Left lung (tissue), 4 donors: ENCODE measurements at regions not wholly inside any gene's neighbourhood (a gene's known extent, or its start where the extent isn't known, plus 50 kb on each side); places are given as distances from the start of the nearest gene placed in this dataset.
A peak's percentile ranks its signal among the peaks of the same experiment; 100 is the strongest.

Experiments
- ATAC-seq: fragments of 200-7000 bp; cut with Tn5 transposase; one replicate; pipeline ENCODE4 v1.9.1; 2020; ENCODE audit warnings: moderate library complexity
- DNase-seq, 4 donors: peaks; one replicate each; pipeline ENCODE4 v3.0.0-alpha.2; 2013 to 2020
- H3K27ac ChIP-seq, 2 donors: fragments of 200-600 bp; sonication (generic) in 1 of 2; one replicate each; pipeline versions ENCODE4 v1.5.0 to v1.8.0; 2020 to 2021
- H3K27me3 ChIP-seq, 2 donors: fragments of 200-600 bp; sonication (generic) in 1 of 2; one replicate each; pipeline versions ENCODE4 v1.5.0 to v1.8.0; 2020 to 2021
- H3K36me3 ChIP-seq, 2 donors: fragments of 200-600 bp; sonication (generic) in 1 of 2; one replicate each; pipeline versions ENCODE4 v1.5.0 to v1.8.0; 2020 to 2021
- H3K4me1 ChIP-seq, 2 donors: fragments of 200-600 bp; one replicate each; pipeline ENCODE4 v1.8.0; 2021
- H3K4me3 ChIP-seq, 2 donors: fragments of 200-600 bp; sonication (generic) in 1 of 2; one replicate each; pipeline versions ENCODE4 v1.5.0 to v1.8.0; 2020 to 2021; ENCODE audit warnings: mild to moderate bottlenecking in 1 of 2
- H3K9me3 ChIP-seq, 2 donors: fragments of 200-600 bp; sonication (generic) in 1 of 2; one replicate each; pipeline versions ENCODE4 v1.5.0 to v1.8.0; 2020 to 2021
- intact Hi-C, 2 donors: fragments of 100-400 bp; cut with DNase I; formaldehyde crosslinking; loops; one replicate each; pipeline versions ENCODE4 v1.11.2 to v1.14.2; 2022
- TF ChIP-seq, protein P1 (sequence below), 2 donors: fragments of 200-600 bp; sonication (generic) in 1 of 2; IDR thresholded peaks; one replicate each; pipeline versions ENCODE4 v1.5.0 to v1.8.0; 2021; ENCODE audit warnings: antibody characterized with exemption in 2 of 2
- donor health status: DM: no; HTN: yes; CAD: no.
- donor health status: DM: no; HTN: no; CAD: no.

DNA sequence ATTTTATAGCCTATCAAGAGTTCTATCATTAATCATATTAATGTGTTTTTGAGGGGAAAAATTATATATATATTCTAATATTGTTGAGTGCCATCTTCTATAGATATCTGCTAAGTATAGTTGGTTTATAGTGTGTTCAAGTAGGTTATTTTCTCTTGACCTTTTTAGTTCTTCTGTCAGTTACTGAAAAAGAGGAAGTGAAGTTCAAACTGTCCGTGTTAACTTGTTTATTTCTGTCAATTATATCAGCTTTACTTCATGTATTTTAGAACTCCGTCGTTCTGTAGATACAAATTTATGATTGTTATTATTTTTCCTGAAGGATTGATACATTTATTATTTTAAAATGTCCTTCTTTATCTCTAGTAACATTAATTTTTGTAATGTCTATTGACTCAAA is 1209.1 kb downstream of the CDH12 start:
- TF ChIP-seq, protein P1, sequence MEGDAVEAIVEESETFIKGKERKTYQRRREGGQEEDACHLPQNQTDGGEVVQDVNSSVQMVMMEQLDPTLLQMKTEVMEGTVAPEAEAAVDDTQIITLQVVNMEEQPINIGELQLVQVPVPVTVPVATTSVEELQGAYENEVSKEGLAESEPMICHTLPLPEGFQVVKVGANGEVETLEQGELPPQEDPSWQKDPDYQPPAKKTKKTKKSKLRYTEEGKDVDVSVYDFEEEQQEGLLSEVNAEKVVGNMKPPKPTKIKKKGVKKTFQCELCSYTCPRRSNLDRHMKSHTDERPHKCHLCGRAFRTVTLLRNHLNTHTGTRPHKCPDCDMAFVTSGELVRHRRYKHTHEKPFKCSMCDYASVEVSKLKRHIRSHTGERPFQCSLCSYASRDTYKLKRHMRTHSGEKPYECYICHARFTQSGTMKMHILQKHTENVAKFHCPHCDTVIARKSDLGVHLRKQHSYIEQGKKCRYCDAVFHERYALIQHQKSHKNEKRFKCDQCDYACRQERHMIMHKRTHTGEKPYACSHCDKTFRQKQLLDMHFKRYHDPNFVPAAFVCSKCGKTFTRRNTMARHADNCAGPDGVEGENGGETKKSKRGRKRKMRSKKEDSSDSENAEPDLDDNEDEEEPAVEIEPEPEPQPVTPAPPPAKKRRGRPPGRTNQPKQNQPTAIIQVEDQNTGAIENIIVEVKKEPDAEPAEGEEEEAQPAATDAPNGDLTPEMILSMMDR (IDR thresholded peaks at IDR 0.05), result no peak
- Histone ChIP-seq H3K9me3 (no peaks in the 10 kb centered on the region), H3K4me3 (no peak overlapping the region), H3K27me3 (no peaks in the 10 kb centered on the region), H3K27ac (no peak overlapping the region), H3K4me1 (no peaks in the 10 kb centered on the region), H3K36me3 (no peaks in the 10 kb centered on the region)
- no peak for DNase-seq
- intact Hi-C loops, result no loop called here
- no peak for ATAC-seq

DNA sequence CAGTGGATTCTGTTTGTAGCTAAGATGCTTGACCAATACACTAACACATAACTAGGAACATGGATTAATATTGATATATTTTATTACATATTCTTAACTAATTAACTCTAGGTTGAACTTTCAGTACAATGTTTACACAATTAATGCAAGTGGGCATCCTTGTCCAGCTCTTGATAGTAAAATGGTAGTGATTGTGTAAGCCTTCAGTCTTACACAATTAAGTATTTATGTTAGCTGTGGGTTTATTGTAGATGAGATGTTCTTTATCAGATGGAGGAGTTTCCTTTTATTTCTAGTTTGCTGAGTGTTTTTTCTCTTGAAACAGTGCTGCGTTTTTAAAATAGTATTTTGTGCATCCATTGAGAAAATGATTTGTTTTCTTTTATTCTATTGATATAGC is 1210.8 kb downstream of the CDH12 start:
- Histone ChIP-seq H3K36me3 (no peaks in the 10 kb centered on the region), H3K27ac (no peak overlapping the region), H3K27me3 (no peaks in the 10 kb centered on the region), H3K4me3 (no peak overlapping the region), H3K4me1 (no peaks in the 10 kb centered on the region), H3K9me3 (no peaks in the 10 kb centered on the region)
- no peak for DNase-seq
- TF ChIP-seq, protein P1 (IDR thresholded peaks at IDR 0.05), result no peak
- ATAC-seq, result no peak
- intact Hi-C loops, result no loop called here

DNA sequence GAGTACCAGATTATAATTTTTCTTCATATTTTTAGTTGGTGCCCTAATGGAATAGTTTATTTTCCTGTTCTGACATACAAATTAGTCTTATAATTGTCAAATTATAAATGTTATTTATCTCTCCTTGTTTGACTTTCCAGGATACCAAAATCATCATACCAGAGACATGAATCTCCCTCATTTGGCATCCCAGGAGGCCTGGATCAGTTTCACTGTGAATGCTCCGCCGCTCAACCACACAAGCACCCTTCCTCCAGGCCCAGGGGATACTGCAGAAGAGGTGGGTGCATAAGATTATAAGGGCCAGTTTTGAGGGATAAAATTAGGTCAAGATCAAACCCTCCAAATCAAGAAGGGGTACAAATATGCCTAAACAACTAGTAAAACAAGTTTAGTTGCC is 1229.3 kb downstream of the CDH12 start:
- H3K36me3 ChIP-seq, result no peaks in the 10 kb centered on the region
- no peak for ATAC-seq
- DNase-seq, result no peak
- no peak overlapping the region for H3K4me3 ChIP-seq
- no peaks in the 10 kb centered on the region for H3K27me3 ChIP-seq
- intact Hi-C loops, result no loop called here
- H3K27ac ChIP-seq, result no peak overlapping the region
- H3K9me3 ChIP-seq, result peaks cover 0 to 7% of the 10 kb centered on the region in 2 donors
- TF ChIP-seq, protein P1 (IDR thresholded peaks at IDR 0.05), result no peak
- H3K4me1 ChIP-seq, result no peaks in the 10 kb centered on the region

DNA sequence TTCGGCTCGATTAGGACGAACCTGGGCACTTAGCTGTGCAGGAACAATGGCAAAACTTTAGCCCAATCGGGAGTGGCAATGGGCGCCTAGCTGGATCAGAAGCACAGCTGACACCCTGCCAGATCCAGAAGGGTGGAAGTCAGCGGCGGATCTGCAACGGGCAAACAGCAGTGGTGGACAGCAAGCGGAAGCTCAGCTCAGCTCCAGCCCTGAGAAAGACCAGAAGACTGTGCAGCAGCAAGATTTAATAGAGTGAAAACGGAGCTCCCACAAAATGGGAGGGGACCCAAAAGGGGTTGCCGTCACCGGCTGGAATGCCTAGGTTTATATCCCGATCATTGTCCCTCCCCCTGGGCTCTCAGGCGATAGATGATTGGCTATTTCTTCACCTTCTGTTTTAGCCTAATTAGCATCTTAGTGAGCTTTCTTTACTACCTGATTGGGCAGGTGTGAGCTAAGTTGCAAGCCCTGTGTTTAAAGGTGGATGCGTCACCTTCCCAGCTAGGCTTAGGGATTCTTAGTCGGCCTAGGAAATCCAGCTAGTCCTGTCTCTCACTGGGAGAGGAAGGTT is 1237.9 kb downstream of the CDH12 start:
- Histone ChIP-seq H3K4me1 (no peaks in the 10 kb centered on the region), H3K9me3 (no peaks in the 10 kb centered on the region), H3K36me3 (no peaks in the 10 kb centered on the region), H3K4me3 (no peak overlapping the region), H3K27me3 (no peaks in the 10 kb centered on the region), H3K27ac (no peak overlapping the region)
- TF ChIP-seq, protein P1 (IDR thresholded peaks at IDR 0.05), result no peak
- intact Hi-C loops, result no loop called here
- DNase-seq (peak in 1 of 4 donors; percentile 47), ATAC-seq (no peak)

DNA sequence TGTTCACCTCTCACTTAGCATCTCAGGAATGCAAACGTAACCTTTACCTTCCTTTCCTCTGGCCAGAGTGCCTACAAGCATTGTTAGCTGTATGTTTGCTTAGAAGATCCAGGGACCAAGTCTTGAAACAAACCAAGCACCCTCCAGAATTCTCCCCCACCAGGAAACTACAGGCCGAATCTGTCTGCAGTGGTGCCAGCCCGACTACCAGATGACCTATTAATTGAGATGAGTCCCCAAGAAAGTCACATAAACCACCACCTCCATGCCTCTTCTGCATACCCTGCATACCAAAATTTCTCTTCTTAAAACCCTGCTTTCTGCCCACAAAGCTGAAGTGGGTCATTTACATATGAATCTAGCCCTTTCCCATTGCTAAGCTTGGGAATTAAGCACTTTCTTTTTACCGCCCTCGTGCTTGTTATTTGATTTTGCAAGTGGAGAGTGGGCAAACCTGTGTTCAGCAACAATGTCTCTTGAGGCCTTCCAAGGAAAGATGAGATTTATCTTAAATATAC is 1239.1 kb downstream of the CDH12 start:
- TF ChIP-seq, protein P1 (IDR thresholded peaks at IDR 0.05), result no peak
- H3K27ac ChIP-seq, result no peak overlapping the region
- no peak overlapping the region for H3K4me3 ChIP-seq
- no peaks in the 10 kb centered on the region for H3K4me1 ChIP-seq
- ATAC-seq (no peak), DNase-seq (no peak)
- intact Hi-C loops, result no loop called here
- H3K9me3 ChIP-seq, result no peaks in the 10 kb centered on the region
- no peaks in the 10 kb centered on the region for H3K36me3 ChIP-seq
- H3K27me3 ChIP-seq, result no peaks in the 10 kb centered on the region
